Activated CD4-positive, alpha-beta T cell treated with anti-CD3 and anti-CD28 coated beads, Interleukin-2, amount 10 ng/mL, durations not matched to agents 24 days and 14 days (primary cell): ENCODE measurements at regions not wholly inside any gene's neighbourhood (a gene's known extent, or its start where the extent isn't known, plus 50 kb on each side); places are given as distances from the start of the nearest gene placed in this dataset.
"Not testable (repeated sequence)": the region's sequence is repeated elsewhere in the genome, so short reads cannot be mapped to it uniquely, and the experiment has no call there.

Experiments
- DNase-seq: peaks from one replicate; pipeline ENCODE4 v3.0.0; 2022
- H3K27ac Mint-ChIP-seq: one replicate; pipeline ENCODE4 v1.8.0; 2022; ENCODE audit warnings: mild to moderate bottlenecking, mixed read lengths
- H3K27me3 Mint-ChIP-seq: one replicate; pipeline ENCODE4 v1.8.0; 2022; ENCODE audit warnings: mixed read lengths
- H3K36me3 Mint-ChIP-seq: one replicate; pipeline ENCODE4 v1.8.0; 2022; ENCODE audit warnings: low read depth, mild to moderate bottlenecking, mixed read lengths
- H3K4me1 Mint-ChIP-seq: one replicate; pipeline ENCODE4 v1.8.0; 2021; ENCODE audit warnings: mixed read lengths
- H3K4me3 Mint-ChIP-seq: one replicate; pipeline ENCODE4 v1.8.0; 2022; ENCODE audit warnings: mild to moderate bottlenecking, moderate library complexity, mixed read lengths
- H3K9me3 Mint-ChIP-seq: one replicate; pipeline ENCODE4 v1.8.0; 2021; ENCODE audit warnings: mixed read lengths
- intact Hi-C: fragments of 100-400 bp; cut with micrococcal nuclease; formaldehyde crosslinking; loops from one replicate; pipeline ENCODE4 v1.15.1; 2023

- DNase-seq, H3K36me3 Mint-ChIP-seq, H3K4me1 Mint-ChIP-seq, H3K27me3 Mint-ChIP-seq, H3K27ac Mint-ChIP-seq, H3K9me3 Mint-ChIP-seq, H3K4me3 Mint-ChIP-seq, intact Hi-C loops: not testable (repeated sequence)
Measured at GRCh38 chr4:49286926-49287745, 301.1 kb downstream of the CWH43 start.

GRCh38 chr4:49287893-49288292 lies 301.8 kb downstream of the CWH43 start:
- H3K27ac Mint-ChIP-seq, H3K9me3 Mint-ChIP-seq, H3K4me3 Mint-ChIP-seq, intact Hi-C loops, DNase-seq, H3K4me1 Mint-ChIP-seq, H3K27me3 Mint-ChIP-seq, H3K36me3 Mint-ChIP-seq: not testable (repeated sequence)

- H3K27me3 Mint-ChIP-seq, H3K4me3 Mint-ChIP-seq, intact Hi-C loops, H3K36me3 Mint-ChIP-seq, H3K4me1 Mint-ChIP-seq, H3K27ac Mint-ChIP-seq, DNase-seq: not testable (repeated sequence)
- peaks cover 12% of the 10 kb centered on the region for H3K9me3 Mint-ChIP-seq
Measured at GRCh38 chr4:49288796-49289195, 302.7 kb downstream of the CWH43 start.

- H3K27me3 Mint-ChIP-seq, H3K27ac Mint-ChIP-seq, H3K4me1 Mint-ChIP-seq, DNase-seq, H3K4me3 Mint-ChIP-seq, H3K36me3 Mint-ChIP-seq, intact Hi-C loops: not testable (repeated sequence)
- peaks cover 22% of the 10 kb centered on the region for H3K9me3 Mint-ChIP-seq
Measured at GRCh38 chr4:49314815-49315214, 328.7 kb downstream of the CWH43 start.

GRCh38 chr4:49320725-49321410 lies 334.8 kb downstream of the CWH43 start:
- intact Hi-C loops, H3K4me1 Mint-ChIP-seq, H3K27me3 Mint-ChIP-seq, H3K4me3 Mint-ChIP-seq, H3K36me3 Mint-ChIP-seq, H3K27ac Mint-ChIP-seq: not testable (repeated sequence)
- peak; percentile 54 for DNase-seq
- H3K9me3 Mint-ChIP-seq: peaks cover 13% of the 10 kb centered on the region

GRCh38 chr4:49321511-49322300 lies 335.6 kb downstream of the CWH43 start:
- DNase-seq, H3K4me3 Mint-ChIP-seq, H3K4me1 Mint-ChIP-seq, intact Hi-C loops, H3K9me3 Mint-ChIP-seq, H3K36me3 Mint-ChIP-seq, H3K27me3 Mint-ChIP-seq, H3K27ac Mint-ChIP-seq: not testable (repeated sequence)

- H3K27ac Mint-ChIP-seq, H3K4me3 Mint-ChIP-seq, H3K27me3 Mint-ChIP-seq, H3K9me3 Mint-ChIP-seq, H3K4me1 Mint-ChIP-seq, H3K36me3 Mint-ChIP-seq, intact Hi-C loops: not testable (repeated sequence)
- DNase-seq: peak; percentile 54
Measured at GRCh38 chr4:49322610-49323572, 336.8 kb downstream of the CWH43 start.

GRCh38 chr4:49323573-49323940 lies 337.5 kb downstream of the CWH43 start:
- DNase-seq, H3K4me3 Mint-ChIP-seq, H3K9me3 Mint-ChIP-seq, H3K36me3 Mint-ChIP-seq, intact Hi-C loops, H3K27ac Mint-ChIP-seq, H3K27me3 Mint-ChIP-seq, H3K4me1 Mint-ChIP-seq: not testable (repeated sequence)
